Body of pancreas (tissue), 4 donors: ENCODE measurements at regions not wholly inside any gene's neighbourhood (a gene's known extent, or its start where the extent isn't known, plus 50 kb on each side); places are given as distances from the start of the nearest gene placed in this dataset.

Experiments used
- ATAC-seq: fragments of 150-250 bp; one replicate; pipeline ENCODE4 v1.9.1; 2016
- DNase-seq, 4 donors: peaks; one replicate each; pipeline ENCODE4 v3.0.0-alpha.2; 2019
- H3K27ac ChIP-seq, 4 donors: fragments of 200-600 bp; sonication (generic); 1 replicate in 3 of 4; 2 replicates in 1 of 4; pipeline versions ENCODE4 v1.5.1 to v1.6.1; 2016 to 2019; ENCODE audit warnings: mild to moderate bottlenecking in 1 of 4, mixed read lengths in 1 of 4, moderate library complexity in 1 of 4
- H3K27me3 ChIP-seq, 2 donors: fragments of 200-600 bp; sonication (generic); one replicate each; pipeline ENCODE4 v1.6.0; 2016; ENCODE audit warnings: mild to moderate bottlenecking in 1 of 2
- H3K36me3 ChIP-seq, 2 donors: fragments of 200-600 bp; sonication (generic); replicated peaks in 1 of 2; 2 replicates each; pipeline ENCODE4 v1.5.1; 2016; ENCODE audit warnings: low read depth in 2 of 2; ENCODE audit not compliant: insufficient read depth in 1 of 2
- H3K4me1 ChIP-seq: fragments of 200-600 bp; sonication (generic); one replicate; pipeline ENCODE4 v1.6.0; 2016
- H3K4me3 ChIP-seq, 2 donors: fragments of 200-600 bp; sonication (generic); 1 replicate in 1 of 2; 2 replicates in 1 of 2; pipeline ENCODE4 v1.5.1; 2016 to 2019
- H3K9me3 ChIP-seq, 3 donors: fragments of 200-600 bp; sonication (generic); 1 replicate in 2 of 3; 2 replicates in 1 of 3; pipeline ENCODE4 v1.5.1; 2016
- CTCF ChIP-seq, 7 experiments: fragments of 450-650 bp in 4 of 7; fragments of 200-600 bp in 3 of 7; sonication (generic) in 3 of 7; IDR thresholded peaks; one replicate each; pipeline ENCODE4 v1.5.1; 2016 to 2019; ENCODE audit warnings: antibody characterized with exemption in 7 of 7
- POLR2A ChIP-seq, 3 donors: fragments of 450-650 bp; IDR thresholded peaks; one replicate each; pipeline ENCODE4 v1.6.1; 2016; ENCODE audit warnings: antibody characterized with exemption in 3 of 3, mild to moderate bottlenecking in 2 of 3
- WGBS, 2 donors: methylation state at CpG; one replicate each; pipeline ENCODE4 v1.1.5; 2017; 5-methylcytosine and 5-hydroxymethylcytosine counted together
- intact Hi-C: fragments of 100-400 bp; cut with DNase I; formaldehyde crosslinking; loops from one replicate; pipeline ENCODE4 v1.15.1; 2023

DNA sequence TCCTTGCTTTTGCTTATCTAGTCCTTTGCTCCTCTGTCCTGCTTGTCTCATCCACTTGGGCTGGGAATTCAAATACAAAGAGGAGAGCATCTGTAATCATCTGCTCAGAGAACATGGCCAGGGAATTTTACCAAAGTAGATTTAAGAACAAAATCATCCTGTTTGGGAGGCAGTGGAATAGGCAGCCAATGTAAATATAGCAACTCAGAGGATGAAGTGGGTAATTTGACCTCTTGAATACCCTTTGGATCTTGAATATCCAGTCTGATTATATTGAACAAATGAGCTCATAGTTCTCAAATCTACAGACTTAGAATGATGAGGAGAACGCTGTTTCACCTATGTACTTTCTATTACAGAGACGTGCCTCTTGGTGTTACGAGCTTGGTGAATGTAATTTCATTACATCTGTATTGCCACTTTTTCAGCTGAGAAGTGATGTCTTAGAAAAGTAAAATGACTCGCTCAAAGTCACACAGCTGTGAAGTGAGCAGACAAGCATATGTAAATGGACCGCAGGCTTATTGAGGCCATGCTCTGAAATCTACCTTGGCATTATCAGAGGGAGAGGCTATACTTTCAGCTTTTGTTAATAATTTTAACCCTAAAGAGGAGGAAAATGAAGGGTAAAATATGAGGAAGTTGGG, 266.3 kb downstream of the MTX2 start:
- 58 to 68% methylated on average over 5 of the region's 5 CpGs for WGBS, 2 donors
- Histone ChIP-seq H3K4me1 (no peaks in the 10 kb centered on the region), H3K27me3 (no peaks in the 10 kb centered on the region), H3K36me3 (no peaks in the 10 kb centered on the region), H3K27ac (no peak overlapping the region), H3K9me3 (no peaks in the 10 kb centered on the region), H3K4me3 (no peak overlapping the region)
- TF ChIP-seq CTCF (IDR thresholded peaks at IDR 0.05) (no peak), POLR2A (IDR thresholded peaks at IDR 0.05) (no peak)
- ATAC-seq (no peak), DNase-seq (no peak)
- intact Hi-C loops = no loop called here

DNA sequence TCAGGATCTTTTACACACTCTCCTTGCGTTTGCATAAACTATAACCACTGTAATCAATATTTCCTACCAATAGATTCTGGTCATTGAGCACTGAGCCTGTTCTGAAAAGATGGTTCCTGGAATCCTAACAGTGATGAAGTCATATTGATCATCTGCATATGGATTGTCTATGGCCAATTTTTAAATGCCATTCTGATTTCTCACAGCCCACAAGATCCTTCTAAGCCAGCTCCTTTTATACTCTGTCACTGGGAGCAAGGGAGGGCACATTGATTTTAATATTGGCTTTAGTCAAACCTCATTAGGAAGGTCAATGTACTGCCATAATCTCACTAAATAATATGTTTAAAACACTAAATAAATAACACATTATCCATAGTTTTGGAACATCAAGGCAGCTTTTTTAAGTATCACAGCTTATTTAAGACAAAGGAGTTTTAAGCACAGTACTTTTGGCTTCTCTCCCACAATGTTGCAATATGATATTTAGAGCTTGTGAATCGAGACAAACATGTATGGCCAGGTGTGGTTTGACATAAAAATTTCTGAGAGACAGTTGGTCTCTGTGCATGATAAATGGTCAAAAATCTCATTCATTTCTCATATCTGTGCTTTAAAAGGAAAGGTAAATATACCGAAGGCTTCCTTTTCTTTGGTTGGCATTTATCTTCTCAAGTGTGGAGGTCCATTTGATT, 267.3 kb downstream of the MTX2 start:
- Histone ChIP-seq H3K27ac (no peak overlapping the region), H3K9me3 (no peaks in the 10 kb centered on the region), H3K4me1 (no peaks in the 10 kb centered on the region), H3K36me3 (no peaks in the 10 kb centered on the region), H3K27me3 (no peaks in the 10 kb centered on the region), H3K4me3 (no peak overlapping the region)
- intact Hi-C loops = no loop called here
- TF ChIP-seq POLR2A (IDR thresholded peaks at IDR 0.05) (no peak), CTCF (IDR thresholded peaks at IDR 0.05) (no peak)
- ATAC-seq = no peak
- DNase-seq = no peak
- 24 to 28% methylated on average over 3 of the region's 3 CpGs for WGBS, 2 donors

- H3K4me3 ChIP-seq = no peak overlapping the region
- no peak for DNase-seq
- H3K27me3 ChIP-seq = no peaks in the 10 kb centered on the region
- H3K27ac ChIP-seq = no peak overlapping the region
- WGBS, 2 donors = 71 to 74% methylated on average over 3 of the region's 3 CpGs
- no peaks in the 10 kb centered on the region for H3K9me3 ChIP-seq
- TF ChIP-seq CTCF (IDR thresholded peaks at IDR 0.05) (no peak), POLR2A (IDR thresholded peaks at IDR 0.05) (no peak)
- ATAC-seq = no peak
- H3K4me1 ChIP-seq = no peaks in the 10 kb centered on the region
- no peaks in the 10 kb centered on the region for H3K36me3 ChIP-seq
- intact Hi-C loops = no loop called here
Measured at GRCh38 chr2:176537932-176538331, 268.7 kb downstream of the MTX2 start.

GRCh38 chr2:176540995-176541394, 271.8 kb downstream of the MTX2 start:
- H3K4me1 ChIP-seq = no peaks in the 10 kb centered on the region
- no peaks in the 10 kb centered on the region for H3K36me3 ChIP-seq
- TF ChIP-seq CTCF (IDR thresholded peaks at IDR 0.05) (no peak), POLR2A (IDR thresholded peaks at IDR 0.05) (no peak)
- 34 to 59% methylated on average over 1 of the region's 1 CpG for WGBS, 2 donors
- no peak overlapping the region for H3K27ac ChIP-seq
- no peak for DNase-seq
- no peak for ATAC-seq
- H3K4me3 ChIP-seq = no peak overlapping the region
- intact Hi-C loops = loop anchor here (10.0 kb wide), 1 partner anchor 396 kb away; no protein-coding TSS in a partner anchor
- no peaks in the 10 kb centered on the region for H3K27me3 ChIP-seq
- no peaks in the 10 kb centered on the region for H3K9me3 ChIP-seq

GRCh38 chr2:176542476-176542875, 273.2 kb downstream of the MTX2 start:
- WGBS, 2 donors = 4 to 50% methylated on average over 1 of the region's 1 CpG
- no peak overlapping the region for H3K27ac ChIP-seq
- no peaks in the 10 kb centered on the region for H3K9me3 ChIP-seq
- no peak overlapping the region for H3K4me3 ChIP-seq
- H3K27me3 ChIP-seq = no peaks in the 10 kb centered on the region
- H3K36me3 ChIP-seq = no peaks in the 10 kb centered on the region
- no peak for TF ChIP-seq POLR2A (IDR thresholded peaks at IDR 0.05)
- TF ChIP-seq CTCF (IDR thresholded peaks at IDR 0.05) = no peak
- intact Hi-C loops = loop anchor here (10.0 kb wide), 1 partner anchor 398 kb away; no protein-coding TSS in a partner anchor
- DNase-seq = no peak
- no peak for ATAC-seq
- H3K4me1 ChIP-seq = no peaks in the 10 kb centered on the region
